ENCODE measurements at regions not wholly inside any gene's neighbourhood (a gene's known extent, or its start where the extent isn't known, plus 50 kb on each side); places are given as distances from the start of the nearest gene placed in this dataset.

DNA sequence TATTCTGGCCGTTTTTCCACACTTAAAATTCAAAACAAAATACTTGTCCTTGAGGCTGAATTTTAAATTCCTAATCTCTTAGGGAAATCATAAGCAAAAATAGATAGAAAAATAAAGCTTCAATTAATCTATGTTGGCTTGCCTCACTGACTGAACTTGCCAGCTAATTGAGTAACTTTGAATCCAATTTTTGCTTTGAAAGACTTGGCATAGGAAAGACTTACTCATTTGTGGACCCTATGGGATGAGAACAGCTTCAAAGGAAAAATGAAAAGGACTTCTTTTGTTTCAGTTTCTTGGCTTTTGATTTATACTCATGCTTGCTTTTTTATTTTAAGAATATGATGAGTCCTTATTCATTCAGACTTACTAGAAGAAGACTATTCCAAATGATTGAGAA is 370.7 kb upstream of the RARB start:
- no peak for DNase-seq

- DNase-seq: no peak
These were observed 363.4 kb upstream of the RARB start for GRCh38 chr3:25064681-25065080.

DNA sequence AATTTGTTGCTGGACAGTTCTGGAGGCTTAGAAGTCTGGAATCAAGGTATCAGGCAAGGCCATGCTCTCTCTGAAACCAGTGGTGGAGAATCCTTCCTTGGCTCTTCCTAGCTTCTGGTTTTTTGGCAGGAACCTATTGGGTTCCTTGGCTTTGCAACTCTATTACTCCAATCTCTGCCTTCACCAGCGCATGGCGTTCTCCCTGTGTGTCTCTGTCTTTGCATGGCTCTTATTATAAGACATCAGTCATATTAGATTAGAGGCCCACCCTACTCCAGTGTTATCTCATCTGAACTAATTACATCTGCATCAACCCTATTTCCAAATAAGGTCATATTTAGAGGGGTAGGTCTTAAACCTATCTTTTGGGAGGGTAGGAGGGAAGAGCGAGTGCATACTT is 358.1 kb upstream of the RARB start:
- DNase-seq: no peak

DNA sequence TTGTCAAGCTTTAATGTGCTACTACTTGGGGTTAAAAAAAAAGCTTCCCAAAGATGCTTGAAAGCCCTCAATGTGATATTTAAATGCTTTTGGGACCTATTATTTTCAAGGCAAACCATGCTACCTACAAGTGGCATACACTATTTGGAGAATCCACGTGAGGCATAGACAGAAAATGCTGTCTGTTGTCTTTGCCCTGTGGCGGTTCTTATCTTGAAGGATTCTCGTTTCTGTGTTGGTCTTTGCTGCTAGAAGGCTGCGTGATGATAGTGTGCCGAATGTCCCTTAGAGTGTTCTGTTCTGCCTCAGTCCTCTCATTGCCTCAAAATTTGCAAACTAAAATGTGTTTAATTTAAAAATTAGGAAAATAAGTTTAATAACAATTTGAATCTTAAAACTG is 356.2 kb upstream of the RARB start:
- no peak for DNase-seq

- no peak for DNase-seq
These were observed 354.6 kb upstream of the RARB start for GRCh38 chr3:25073423-25073822.

DNA sequence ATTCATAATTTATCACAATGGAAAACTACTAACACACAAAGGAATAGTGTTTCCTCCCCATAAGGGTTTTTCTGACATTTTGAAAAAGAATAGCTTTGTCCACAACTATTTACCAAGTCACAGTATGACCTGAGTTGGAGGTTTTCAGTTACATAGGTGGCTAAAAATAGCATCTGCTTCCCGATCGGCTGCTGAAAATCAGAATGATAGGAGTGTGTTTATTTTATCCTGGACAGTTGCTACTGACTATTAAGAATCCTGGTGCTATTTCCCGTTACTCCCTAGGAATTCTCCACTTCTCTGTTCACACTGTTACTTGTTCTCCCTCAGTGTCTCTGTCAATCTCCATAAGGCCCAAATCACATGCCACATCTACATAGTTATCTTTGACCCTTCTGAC is 353.9 kb upstream of the RARB start:
- DNase-seq: no peak

DNA sequence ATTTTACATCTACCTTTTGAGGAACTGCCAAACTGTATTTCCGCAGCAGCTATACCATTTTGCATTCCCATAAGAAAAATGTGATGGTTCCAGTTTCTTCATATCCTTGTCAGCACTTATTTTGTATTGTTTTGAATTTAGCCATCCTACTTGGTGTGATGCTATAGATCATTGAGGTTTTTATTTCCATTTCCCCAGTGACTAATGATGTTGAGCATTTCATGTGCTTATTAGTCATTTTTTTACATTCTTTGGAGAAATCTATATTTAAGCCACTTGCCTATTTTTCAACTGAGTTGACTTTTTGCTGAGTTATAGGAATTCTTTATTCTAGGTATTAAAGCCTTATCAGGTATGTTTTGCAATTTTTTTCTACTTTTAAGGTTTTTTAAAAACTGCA is 347.6 kb upstream of the RARB start:
- no peak for DNase-seq

- no peak for DNase-seq
These were observed 344.0 kb upstream of the RARB start for GRCh38 chr3:25084016-25084415.

- no peak for DNase-seq
These were observed 341.3 kb upstream of the RARB start for GRCh38 chr3:25086721-25087120.

GRCh38 chr3:25088284-25088683 is 339.8 kb upstream of the RARB start:
- DNase-seq: no peak

DNA sequence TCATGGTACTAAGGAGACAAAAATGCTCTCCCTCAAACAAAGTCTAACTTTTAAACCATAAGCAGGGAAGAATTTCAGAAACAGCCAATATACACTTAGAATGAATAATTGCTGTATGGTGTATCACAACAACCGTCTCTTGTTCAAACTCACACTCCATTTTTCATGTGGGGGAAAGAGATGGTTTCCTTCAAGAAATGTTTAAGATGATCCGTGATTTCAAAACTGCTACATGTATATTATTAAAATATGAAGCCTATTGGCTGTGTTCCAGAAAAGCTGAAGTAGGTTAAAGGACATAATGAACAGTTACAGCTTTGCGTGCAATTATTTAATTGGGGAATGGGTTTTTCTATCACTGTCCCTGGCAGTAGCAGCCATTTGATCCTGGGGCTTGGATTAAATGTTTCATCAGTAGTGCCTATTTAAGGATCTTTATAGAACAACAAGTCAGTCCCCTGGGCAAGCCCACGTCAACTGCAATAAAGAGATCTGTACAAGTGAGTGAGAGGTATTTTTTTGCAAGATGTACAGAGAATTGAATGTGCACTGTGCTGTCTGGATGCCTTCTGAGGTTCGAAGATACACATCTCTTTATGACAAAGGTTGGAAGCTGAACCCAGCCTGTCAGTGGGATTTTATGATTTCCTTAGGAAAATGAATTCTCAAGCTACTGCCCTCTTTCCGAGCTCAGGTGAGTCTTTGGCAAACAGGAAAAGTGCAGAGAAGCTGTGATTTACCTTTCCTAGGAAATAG is 337.2 kb upstream of the RARB start:
- no peak for DNase-seq

DNA sequence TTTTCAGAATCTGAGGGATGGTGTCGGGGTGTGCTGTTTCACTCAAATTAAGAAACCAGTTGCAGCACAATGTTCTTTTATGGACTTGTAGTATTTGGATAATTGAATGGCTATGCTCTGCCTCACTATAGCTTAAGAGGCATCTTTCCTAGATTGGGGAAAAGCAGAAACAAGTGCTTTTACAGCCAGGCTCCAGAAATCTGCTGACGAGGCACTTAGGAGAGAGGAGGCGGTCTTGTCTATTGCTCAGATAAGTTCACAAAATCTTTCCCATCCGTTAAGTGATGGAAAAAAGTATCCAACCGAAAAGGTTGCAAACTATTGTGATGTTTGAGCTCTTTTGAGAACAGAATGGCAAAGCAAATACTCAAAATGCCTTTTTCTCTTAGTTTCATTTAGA is 336.1 kb upstream of the RARB start:
- no peak for DNase-seq

DNA sequence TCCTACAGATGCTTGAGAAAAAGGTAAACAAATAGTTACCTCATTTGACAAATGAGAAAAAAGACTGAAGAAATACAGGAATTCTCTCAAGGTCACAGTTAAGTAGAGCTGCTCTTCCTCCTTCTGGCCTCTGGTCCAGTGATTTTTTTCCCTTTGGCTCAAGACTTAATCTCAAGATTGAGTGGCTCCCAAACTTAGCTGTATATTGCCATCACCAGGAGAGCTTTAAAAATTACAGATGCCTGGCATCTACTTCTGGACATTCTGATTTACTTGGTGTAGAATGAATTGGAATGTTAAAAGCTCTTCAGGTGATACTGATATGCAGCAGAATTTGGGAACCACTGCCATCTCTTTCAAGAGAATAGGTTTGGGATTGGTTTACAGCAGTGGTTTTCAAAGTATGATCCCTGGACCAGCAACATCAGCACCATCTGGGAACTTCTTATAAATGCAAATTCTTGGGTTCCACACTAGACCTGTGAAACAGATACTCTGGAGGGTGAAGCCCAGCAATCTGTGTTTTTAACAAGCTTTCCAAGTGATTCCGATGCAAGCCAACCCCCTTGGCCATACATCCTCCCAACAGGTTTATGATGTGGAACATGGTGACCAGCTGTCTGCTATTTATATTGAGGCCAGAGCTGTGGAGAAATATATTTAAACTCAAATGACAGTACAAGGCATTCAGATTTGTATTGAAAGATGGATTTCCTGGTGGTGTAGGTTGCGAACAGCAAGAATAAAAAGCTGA is 333.0 kb upstream of the RARB start:
- DNase-seq: no peak

- no peak for DNase-seq
These were observed 331.5 kb upstream of the RARB start for GRCh38 chr3:25096536-25096935.

DNA sequence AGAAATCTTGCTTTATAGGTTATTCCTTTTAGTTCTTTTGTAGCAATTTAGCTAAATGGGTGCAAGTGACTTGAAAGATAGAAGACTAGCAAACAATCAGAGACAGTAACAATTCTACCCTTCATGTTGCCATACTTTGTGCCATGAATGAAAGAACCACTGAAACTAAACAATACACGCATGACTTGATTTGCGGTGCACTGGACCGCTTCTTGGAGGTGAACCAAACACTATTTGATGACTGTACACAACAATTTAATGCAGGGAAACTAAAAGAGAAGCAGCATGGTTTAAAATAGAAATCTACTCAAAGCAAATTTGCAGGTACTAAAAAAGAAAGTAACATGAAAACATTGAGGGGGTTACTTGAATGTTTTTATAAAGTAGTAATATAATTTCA is 331.0 kb upstream of the RARB start:
- DNase-seq: no peak

- DNase-seq: no peak
These were observed 328.4 kb upstream of the RARB start for GRCh38 chr3:25099666-25100065.

- no peak for DNase-seq
These were observed 324.7 kb upstream of the RARB start for GRCh38 chr3:25103391-25103790.

DNA sequence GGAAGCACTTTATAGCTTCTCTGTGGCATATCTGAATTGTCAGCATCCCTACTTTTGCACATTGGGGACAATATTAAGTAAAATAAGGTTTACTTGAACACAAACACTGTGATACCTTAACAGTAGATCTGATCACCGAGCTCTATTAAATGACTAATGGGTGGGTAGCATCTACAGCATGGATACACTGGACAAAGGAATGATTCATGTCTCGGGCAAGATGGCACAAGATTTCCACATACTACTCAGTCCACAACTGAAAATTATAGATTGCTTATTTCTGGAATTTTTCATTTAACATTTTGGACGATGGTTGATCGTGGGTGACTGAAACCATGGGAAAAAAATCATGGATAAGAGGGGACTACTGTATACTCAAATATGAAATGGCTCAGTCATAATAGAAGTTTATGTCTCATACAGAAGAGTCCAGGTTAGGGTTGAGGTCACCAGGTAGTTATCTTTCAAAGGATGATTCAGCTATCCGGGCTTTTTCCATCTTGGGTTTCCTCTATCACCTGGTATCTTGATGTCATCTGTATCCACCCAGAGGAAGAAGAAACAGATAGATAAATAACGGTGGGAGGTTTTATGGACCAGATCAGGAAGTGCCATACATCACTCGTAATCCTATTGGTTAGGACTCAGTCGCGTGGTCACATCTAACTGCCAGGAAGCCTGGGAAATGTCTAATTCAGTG is 320.0 kb upstream of the RARB start:
- no peak for DNase-seq

DNA sequence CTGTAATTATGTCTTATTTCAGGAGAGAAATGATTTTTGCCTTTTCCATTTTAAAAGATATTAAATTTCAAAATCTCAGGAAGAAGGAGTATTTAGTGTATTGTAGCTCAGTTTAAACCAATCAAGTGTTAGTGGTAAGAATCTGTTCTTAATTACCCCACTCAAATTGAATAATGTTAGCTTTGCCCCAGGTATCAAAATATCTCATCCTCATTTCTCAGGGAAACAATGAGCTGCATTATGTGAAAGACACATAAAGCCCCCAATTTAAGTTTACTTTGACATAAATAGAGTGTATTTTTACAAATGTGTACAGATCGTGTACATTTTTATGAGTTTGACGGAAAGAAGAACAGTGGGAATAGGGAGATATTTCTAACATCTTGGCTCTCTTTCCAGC is 317.4 kb upstream of the RARB start:
- DNase-seq: no peak

GRCh38 chr3:25113891-25114290 is 314.2 kb upstream of the RARB start:
- no peak for DNase-seq

DNA sequence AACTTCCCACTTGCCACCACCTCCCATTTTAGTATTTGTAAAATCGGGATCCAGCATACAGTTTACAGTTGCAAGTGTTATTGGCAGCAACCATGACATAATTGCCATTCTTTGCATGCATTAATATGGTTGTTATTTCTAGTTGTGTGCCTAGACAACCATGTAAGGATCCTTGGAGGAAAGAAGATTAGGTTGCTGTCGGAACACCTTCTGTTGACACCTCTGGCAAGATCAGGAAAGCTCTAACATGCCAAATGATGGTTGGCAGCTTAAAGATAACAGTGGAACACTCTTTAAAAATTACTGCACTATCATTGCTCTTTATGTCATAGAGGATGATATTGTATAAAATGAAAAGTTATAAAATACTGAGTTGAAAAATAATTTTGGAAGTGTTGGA is 313.5 kb upstream of the RARB start:
- DNase-seq: no peak

DNA sequence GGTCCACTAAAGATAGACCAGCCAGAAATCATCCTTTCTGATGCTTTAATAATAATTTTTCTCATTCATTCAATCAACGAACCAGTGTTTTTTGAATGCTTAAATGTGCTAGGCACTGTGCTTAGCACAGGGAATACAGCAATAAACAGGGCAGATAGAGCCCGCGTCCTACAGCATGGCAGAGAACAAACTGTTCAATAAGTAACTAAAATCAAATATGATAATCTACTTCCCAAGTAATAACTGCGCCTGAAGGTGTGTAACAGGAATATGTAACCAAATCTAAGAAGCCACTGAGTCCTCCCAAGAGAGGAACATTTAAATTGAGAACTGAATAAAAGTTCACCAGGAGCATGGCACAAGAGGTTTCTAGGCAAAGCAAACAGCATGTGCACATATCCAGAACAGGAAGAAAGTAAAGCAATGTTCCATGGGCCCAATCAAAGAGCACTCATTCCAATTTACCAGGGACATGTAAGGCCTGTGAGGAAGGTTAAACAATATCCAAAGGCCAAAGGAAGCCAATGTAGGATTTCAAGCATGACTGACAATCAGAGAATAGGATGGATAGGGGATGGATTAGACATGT is 311.0 kb upstream of the RARB start:
- DNase-seq: no peak

GRCh38 chr3:25119682-25120081 is 308.4 kb upstream of the RARB start:
- no peak for DNase-seq

DNA sequence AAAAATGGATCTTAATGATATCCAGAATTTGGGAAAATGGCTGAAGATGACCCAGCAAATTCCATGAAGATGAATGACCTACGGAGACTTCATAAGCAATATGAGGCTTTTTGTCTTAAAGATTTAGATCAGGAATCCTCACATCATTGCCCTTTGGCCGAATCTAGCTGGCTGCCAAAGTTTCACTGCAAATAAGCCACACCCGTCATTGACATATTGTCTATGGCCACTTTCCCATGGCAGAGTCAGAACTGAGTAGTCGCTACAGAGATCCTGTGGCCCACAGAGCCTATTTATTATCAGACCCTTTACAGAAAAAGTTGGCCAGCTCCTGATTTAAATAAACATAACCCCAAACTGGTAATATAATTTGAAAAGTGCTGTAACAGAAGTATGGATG is 307.4 kb upstream of the RARB start:
- no peak for DNase-seq

Data from OCI-M1 (cell line).